ENCODE measurements at regions not wholly inside any gene's neighbourhood (a gene's known extent, or its start where the extent isn't known, plus 50 kb on each side); places are given as distances from the start of the nearest gene placed in this dataset.

GRCh38 chr14:56918849-56919574 lies 108.7 kb upstream of the OTX2 start:
- TF ChIP-seq CTCF (IDR thresholded peaks at IDR 0.05), result no peak
- no peak for TF ChIP-seq POLR2A (IDR thresholded peaks at IDR 0.05)
